DOHH2 (cell line): ENCODE measurements at regions not wholly inside any gene's neighbourhood (a gene's known extent, or its start where the extent isn't known, plus 50 kb on each side); places are given as distances from the start of the nearest gene placed in this dataset.

Source experiments
- H3F3A ChIP-seq: fragments of 200-600 bp; sonication (generic), shearing (Covaris generic); 2 replicates; pipeline ENCODE4 v1.6.0; 2016; ENCODE audit warnings: antibody characterized with exemption, mild to moderate bottlenecking; ENCODE audit not compliant: control insufficient read depth, insufficient read depth
- H3K27ac ChIP-seq: fragments of 200-600 bp; sonication (generic); 2 replicates; pipeline ENCODE4 v1.5.1; 2014; ENCODE audit warnings: low read depth, mild to moderate bottlenecking, low read length, moderate library complexity
- H3K27me3 ChIP-seq: fragments of 200-600 bp; sonication (generic); 2 replicates; pipeline ENCODE4 v1.6.1; 2014; ENCODE audit warnings: mild to moderate bottlenecking, low read length, mixed read lengths; ENCODE audit not compliant: control insufficient read depth
- H3K36me3 ChIP-seq: fragments of 200-600 bp; sonication (generic); 2 replicates; pipeline ENCODE4 v1.6.1; 2014; ENCODE audit warnings: mild to moderate bottlenecking, low read length, moderate library complexity, mixed read lengths; ENCODE audit not compliant: control insufficient read depth
- H3K4me1 ChIP-seq: fragments of 200-600 bp; sonication (generic); 2 replicates; pipeline ENCODE4 v1.6.1; 2014; ENCODE audit warnings: mild to moderate bottlenecking, low read length, mixed read lengths; ENCODE audit not compliant: control insufficient read depth
- H3K4me2 ChIP-seq: fragments of 200-600 bp; sonication (generic); 2 replicates; pipeline ENCODE4 v1.6.0; 2014; ENCODE audit warnings: mild to moderate bottlenecking, low read length, moderate library complexity
- H3K4me3 ChIP-seq: fragments of 200-600 bp; sonication (generic); 2 replicates; pipeline ENCODE4 v1.5.1; 2014; ENCODE audit warnings: mild to moderate bottlenecking, low read length, mixed read lengths
- H3K79me2 ChIP-seq: fragments of 200-600 bp; sonication (generic); 2 replicates; pipeline ENCODE4 v1.6.1; 2014; ENCODE audit warnings: mild to moderate bottlenecking, low read length, mixed read lengths; ENCODE audit not compliant: control insufficient read depth
- H3K9me2 ChIP-seq: fragments of 200-600 bp; sonication (generic); replicated peaks from 2 replicates; pipeline ENCODE4 v1.6.1; 2014; ENCODE audit warnings: mild to moderate bottlenecking, low read length, mixed read lengths; ENCODE audit not compliant: control insufficient read depth
- H3K9me3 ChIP-seq: fragments of 200-600 bp; sonication (generic); 2 replicates; pipeline ENCODE4 v1.6.1; 2014; ENCODE audit warnings: antibody characterized with exemption, low read length, mixed read lengths; ENCODE audit not compliant: control insufficient read depth, insufficient read depth
- H4K20me1 ChIP-seq: fragments of 200-600 bp; sonication (generic); 2 replicates; pipeline ENCODE4 v1.6.0; 2014; ENCODE audit warnings: low read depth, mild to moderate bottlenecking, antibody characterized with exemption, low read length, moderate library complexity; ENCODE audit not compliant: control insufficient read depth, insufficient read depth
- EZH2phosphoT487 ChIP-seq: fragments of 200-600 bp; sonication (generic); IDR thresholded peaks from 2 replicates; pipeline ENCODE4 v1.6.1; 2017; ENCODE audit warnings: borderline replicate concordance, mild to moderate bottlenecking, antibody characterized with exemption, low read length, moderate library complexity, mixed read lengths
- TF ChIP-seq, protein P1 (sequence below): fragments of 200-600 bp; sonication (generic); IDR thresholded peaks from one replicate; pipeline ENCODE4 v1.5.1; 2014; ENCODE audit warnings: antibody characterized with exemption, mild to moderate bottlenecking, low read depth, low read length; ENCODE audit not compliant: poor library complexity, severe bottlenecking

GRCh38 chr11:95385577-95385976, 154.6 kb upstream of the SESN3 start:
- Histone ChIP-seq H4K20me1 (no peaks in the 10 kb centered on the region), H3K79me2 (no peaks in the 10 kb centered on the region), H3F3A (no peaks in the 10 kb centered on the region), H3K9me3 (no peaks in the 10 kb centered on the region), H3K27me3 (no peaks in the 10 kb centered on the region), H3K4me3 (no peak overlapping the region), H3K4me2 (no peak overlapping the region), H3K27ac (no peak overlapping the region), H3K36me3 (no peaks in the 10 kb centered on the region), H3K4me1 (no peaks in the 10 kb centered on the region), H3K9me2 (no peaks in the 10 kb centered on the region)
- TF ChIP-seq EZH2phosphoT487 = no peak
- TF ChIP-seq, protein P1, sequence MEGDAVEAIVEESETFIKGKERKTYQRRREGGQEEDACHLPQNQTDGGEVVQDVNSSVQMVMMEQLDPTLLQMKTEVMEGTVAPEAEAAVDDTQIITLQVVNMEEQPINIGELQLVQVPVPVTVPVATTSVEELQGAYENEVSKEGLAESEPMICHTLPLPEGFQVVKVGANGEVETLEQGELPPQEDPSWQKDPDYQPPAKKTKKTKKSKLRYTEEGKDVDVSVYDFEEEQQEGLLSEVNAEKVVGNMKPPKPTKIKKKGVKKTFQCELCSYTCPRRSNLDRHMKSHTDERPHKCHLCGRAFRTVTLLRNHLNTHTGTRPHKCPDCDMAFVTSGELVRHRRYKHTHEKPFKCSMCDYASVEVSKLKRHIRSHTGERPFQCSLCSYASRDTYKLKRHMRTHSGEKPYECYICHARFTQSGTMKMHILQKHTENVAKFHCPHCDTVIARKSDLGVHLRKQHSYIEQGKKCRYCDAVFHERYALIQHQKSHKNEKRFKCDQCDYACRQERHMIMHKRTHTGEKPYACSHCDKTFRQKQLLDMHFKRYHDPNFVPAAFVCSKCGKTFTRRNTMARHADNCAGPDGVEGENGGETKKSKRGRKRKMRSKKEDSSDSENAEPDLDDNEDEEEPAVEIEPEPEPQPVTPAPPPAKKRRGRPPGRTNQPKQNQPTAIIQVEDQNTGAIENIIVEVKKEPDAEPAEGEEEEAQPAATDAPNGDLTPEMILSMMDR = no peak

DNA sequence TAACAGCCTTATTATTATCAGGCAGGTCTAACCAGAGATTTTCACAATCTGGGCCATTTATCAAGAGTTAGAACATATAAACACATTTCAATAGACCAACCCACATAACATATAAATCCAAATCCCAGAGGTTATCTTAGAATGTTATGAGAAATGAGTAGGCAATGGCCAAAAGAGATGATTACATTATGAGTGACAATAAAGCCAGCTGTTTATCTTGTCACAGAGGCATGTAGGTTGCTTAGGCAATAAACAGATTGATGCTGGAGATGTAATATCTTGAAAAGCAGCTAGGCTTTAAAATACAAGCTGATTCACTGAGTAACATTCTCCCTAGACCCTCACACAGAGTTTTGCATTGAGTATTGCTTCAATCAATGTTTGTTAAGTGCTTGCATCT, 148.5 kb upstream of the SESN3 start:
- Histone ChIP-seq H3F3A (no peaks in the 10 kb centered on the region), H3K4me1 (peaks cover 4% of the 10 kb centered on the region), H4K20me1 (no peaks in the 10 kb centered on the region), H3K27me3 (no peaks in the 10 kb centered on the region), H3K79me2 (no peaks in the 10 kb centered on the region), H3K27ac (no peak overlapping the region), H3K36me3 (no peaks in the 10 kb centered on the region), H3K4me2 (no peak overlapping the region), H3K9me2 (no peaks in the 10 kb centered on the region), H3K9me3 (no peaks in the 10 kb centered on the region), H3K4me3 (no peak overlapping the region)
- TF ChIP-seq, protein P1 = no peak
- no peak for TF ChIP-seq EZH2phosphoT487

DNA sequence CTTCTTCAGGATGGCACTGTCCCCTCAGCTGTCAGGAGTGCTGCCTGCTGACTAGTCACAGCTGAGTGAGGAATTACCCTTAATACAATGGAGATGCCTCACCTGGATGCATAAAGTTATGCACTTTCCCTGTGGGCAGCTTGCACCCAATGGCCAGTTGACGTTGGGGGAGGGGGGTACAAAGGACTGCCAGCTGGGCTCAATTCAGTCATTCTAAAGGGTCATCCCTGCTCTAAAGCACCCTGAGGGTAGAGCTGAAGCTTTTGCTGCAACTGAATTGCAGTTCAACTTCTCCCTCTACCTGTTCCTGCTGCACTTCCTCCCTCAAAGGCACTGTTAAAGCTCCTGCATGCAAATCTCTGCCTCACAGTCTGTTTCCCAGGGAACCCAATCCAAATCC, 147.8 kb upstream of the SESN3 start:
- Histone ChIP-seq H3K4me3 (no peak overlapping the region), H3K4me2 (no peak overlapping the region)
- no peak for TF ChIP-seq EZH2phosphoT487
- TF ChIP-seq, protein P1 = no peak

GRCh38 chr11:95378111-95378510, 147.1 kb upstream of the SESN3 start:
- TF ChIP-seq, protein P1 = no peak
- TF ChIP-seq EZH2phosphoT487 = no peak
- no peaks in the 10 kb centered on the region for H3F3A ChIP-seq
- no peak overlapping the region for H3K4me3 ChIP-seq
- H3K27ac ChIP-seq = no peak overlapping the region
- H3K27me3 ChIP-seq = no peaks in the 10 kb centered on the region
- H4K20me1 ChIP-seq = no peaks in the 10 kb centered on the region
- peaks cover 4% of the 10 kb centered on the region for H3K4me1 ChIP-seq
- H3K9me3 ChIP-seq = no peaks in the 10 kb centered on the region
- H3K36me3 ChIP-seq = no peaks in the 10 kb centered on the region
- H3K4me2 ChIP-seq = no peak overlapping the region
- no peaks in the 10 kb centered on the region for H3K79me2 ChIP-seq
- no peaks in the 10 kb centered on the region for H3K9me2 ChIP-seq

More for the DNA sequence above, 147.8 kb upstream of the SESN3 start:
- H3F3A ChIP-seq = no peaks in the 10 kb centered on the region
- peaks cover 4% of the 10 kb centered on the region for H3K4me1 ChIP-seq
- no peaks in the 10 kb centered on the region for H3K9me3 ChIP-seq
- H3K36me3 ChIP-seq = no peaks in the 10 kb centered on the region
- H4K20me1 ChIP-seq = no peaks in the 10 kb centered on the region
- no peak overlapping the region for H3K27ac ChIP-seq
- no peaks in the 10 kb centered on the region for H3K9me2 ChIP-seq
- no peaks in the 10 kb centered on the region for H3K27me3 ChIP-seq
- H3K79me2 ChIP-seq = no peaks in the 10 kb centered on the region
